VCaP (cell line): ENCODE measurements at regions not wholly inside any gene's neighbourhood (a gene's known extent, or its start where the extent isn't known, plus 50 kb on each side); places are given as distances from the start of the nearest gene placed in this dataset.
A peak's percentile ranks its signal among the peaks of the same experiment; 100 is the strongest.

ENCODE experiments used
- H3K27ac ChIP-seq: fragments of 450-650 bp; 2 replicates; pipeline ENCODE4 v1.5.1; 2017
- TF ChIP-seq, protein P1 (sequence below): fragments of 450-650 bp; conservative IDR thresholded peaks from 2 replicates; pipeline ENCODE4 v1.5.1; 2017; ENCODE audit warnings: mild to moderate bottlenecking, moderate library complexity

DNA sequence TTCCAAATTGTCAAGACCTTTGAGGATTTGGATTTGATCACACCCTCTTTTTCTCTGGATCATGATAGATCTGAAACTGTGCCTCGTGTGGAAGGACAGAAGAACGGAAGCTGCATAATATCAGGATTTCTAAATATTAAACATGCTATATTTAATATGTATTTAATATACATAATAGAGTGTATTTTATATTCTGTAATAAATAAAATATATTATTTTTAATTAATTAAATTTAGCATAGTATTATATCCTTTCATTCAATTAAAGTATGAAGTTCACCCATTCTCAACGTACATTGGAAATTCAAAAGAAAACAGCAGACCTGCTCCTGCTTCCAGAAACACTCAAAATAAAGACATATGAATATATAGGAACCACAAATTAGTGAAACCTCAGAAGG lies 70.6 kb upstream of the GLIS3 start:
- TF ChIP-seq, protein P1, sequence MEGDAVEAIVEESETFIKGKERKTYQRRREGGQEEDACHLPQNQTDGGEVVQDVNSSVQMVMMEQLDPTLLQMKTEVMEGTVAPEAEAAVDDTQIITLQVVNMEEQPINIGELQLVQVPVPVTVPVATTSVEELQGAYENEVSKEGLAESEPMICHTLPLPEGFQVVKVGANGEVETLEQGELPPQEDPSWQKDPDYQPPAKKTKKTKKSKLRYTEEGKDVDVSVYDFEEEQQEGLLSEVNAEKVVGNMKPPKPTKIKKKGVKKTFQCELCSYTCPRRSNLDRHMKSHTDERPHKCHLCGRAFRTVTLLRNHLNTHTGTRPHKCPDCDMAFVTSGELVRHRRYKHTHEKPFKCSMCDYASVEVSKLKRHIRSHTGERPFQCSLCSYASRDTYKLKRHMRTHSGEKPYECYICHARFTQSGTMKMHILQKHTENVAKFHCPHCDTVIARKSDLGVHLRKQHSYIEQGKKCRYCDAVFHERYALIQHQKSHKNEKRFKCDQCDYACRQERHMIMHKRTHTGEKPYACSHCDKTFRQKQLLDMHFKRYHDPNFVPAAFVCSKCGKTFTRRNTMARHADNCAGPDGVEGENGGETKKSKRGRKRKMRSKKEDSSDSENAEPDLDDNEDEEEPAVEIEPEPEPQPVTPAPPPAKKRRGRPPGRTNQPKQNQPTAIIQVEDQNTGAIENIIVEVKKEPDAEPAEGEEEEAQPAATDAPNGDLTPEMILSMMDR = no peak
- no peak overlapping the region for H3K27ac ChIP-seq

DNA sequence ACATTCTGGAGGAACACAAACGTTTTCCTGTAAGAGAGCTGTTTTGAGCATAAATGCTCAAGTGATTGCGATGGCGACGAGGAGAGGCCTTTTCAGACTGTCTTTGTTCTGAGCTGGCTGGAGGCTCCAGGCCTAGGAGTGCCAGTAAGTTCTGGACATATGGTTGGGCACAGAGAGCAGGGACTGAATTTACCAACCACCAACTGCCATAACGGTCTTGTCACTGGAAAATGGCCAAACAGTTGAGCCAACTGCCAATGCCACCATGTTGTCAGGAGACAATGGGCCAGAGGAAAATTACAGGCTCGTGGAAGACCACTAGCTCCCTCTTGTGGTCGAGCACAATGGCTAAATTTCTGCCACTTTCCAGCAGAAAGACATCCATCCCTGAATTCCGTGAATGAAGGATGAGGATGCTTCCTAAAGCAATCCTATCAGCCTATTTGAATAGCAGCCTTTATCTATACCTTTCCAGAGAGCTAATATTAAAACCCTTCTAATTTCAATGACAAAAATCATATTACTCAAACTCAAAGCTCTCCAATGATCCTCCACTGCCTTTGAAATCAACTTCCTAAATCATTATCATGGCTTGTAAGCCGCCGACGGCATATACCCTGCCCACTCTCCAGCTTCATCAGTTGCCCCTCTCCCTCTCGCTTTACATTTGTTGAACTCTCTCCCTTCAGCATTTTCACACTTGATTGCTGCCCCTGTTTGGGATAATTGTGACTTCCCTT lies 66.9 kb upstream of the GLIS3 start:
- TF ChIP-seq, protein P1 = peak; percentile 89
- H3K27ac ChIP-seq = no peak overlapping the region

DNA sequence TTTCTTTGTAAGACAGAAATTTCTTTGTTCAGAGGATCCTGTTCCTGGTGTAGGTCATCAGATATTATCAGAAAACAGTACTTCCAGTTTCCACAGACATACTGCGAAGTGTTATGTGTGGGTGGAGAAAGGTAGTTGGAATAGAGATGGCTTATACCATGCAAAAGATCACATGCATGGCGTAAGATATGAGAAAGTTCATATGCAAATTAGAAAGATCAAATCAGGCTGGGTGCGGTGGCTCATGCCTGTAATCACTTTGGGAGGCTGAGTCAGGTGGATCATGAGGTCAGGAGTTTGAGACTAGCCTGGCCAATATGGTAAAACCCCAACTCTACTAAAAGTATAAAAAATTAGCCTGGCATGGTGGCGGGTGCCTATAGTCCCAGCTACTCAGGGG lies 65.2 kb upstream of the GLIS3 start:
- TF ChIP-seq, protein P1 = no peak

DNA sequence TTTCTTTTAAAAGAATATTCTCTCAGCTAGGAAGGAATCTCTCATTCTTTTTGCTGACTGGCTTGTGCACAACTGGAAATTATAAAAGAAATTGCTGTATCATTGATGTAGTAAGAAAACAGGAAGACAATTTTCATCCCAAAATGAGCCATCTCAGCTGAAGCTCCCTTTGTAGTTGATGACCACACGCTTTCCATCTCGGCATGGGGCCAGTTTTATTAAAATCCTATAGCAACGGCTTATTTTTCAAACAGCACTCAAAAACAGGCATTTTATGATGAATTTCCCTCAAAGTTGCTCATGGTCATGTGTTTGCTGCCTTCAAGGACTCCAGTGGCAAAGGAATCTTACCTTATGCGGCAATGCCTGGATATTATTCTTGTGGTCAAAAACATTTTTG lies 62.4 kb upstream of the GLIS3 start:
- TF ChIP-seq, protein P1 = no peak
- no peak overlapping the region for H3K27ac ChIP-seq

More for the DNA sequence above, 65.2 kb upstream of the GLIS3 start:
- no peak overlapping the region for H3K27ac ChIP-seq

DNA sequence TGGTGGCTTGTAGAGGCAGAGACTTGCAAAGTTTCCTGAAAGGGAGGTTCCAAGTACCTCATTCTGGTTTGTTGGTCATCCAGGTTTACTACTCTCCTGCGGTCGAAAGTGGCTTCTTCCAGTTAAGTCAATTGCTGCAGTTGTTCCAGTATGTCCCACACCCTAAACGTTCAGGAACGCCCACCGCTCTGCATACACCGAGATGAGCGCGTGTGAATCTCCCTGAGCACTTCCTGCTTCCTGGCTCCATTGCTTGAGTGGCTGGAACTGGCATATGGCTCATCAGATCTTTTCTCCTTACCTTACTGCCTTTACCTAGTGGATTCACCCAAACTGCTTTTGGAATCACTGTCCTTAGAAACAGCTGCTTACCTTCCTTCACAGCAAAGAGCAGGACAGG lies 59.1 kb upstream of the GLIS3 start:
- TF ChIP-seq, protein P1 = no peak
- no peak overlapping the region for H3K27ac ChIP-seq

DNA sequence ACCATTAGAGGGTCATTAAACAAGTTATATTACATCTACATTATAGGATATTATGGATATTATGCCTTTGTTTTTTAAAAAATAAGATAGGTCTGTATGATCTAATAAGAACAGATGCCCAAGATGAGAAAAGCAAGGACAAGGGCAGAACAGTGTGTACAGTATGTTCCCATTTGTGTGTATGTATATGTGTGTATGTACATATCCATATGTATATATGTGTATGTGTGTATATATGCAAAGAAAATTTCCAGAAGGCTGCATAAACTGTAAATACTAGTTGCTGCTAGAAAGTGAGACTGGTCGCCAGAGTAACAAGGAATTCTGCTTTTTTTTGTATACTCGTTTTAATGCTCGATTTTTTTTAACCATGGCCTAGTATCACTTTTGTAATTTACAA lies 58.1 kb upstream of the GLIS3 start:
- no peak overlapping the region for H3K27ac ChIP-seq
- TF ChIP-seq, protein P1 = no peak

DNA sequence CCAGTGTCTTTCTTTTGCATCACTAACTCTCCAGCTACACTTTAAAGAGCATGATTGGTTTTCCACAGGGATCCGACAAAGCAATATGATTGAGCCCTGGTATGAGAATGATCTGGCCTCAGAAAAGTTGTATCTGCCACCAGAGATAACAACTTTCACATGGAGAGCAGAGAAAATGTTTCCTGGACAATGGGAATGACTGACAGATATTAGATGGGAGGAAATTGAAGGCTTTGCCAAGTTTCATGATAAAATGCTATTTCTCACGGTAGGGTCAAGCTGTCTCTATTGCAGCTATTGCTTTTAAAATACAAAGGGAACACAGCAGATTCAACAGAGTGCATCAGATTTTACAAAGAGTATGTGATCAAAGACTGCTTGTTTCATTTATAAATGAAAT lies 56.4 kb upstream of the GLIS3 start:
- TF ChIP-seq, protein P1 = no peak
- no peak overlapping the region for H3K27ac ChIP-seq
